ENCODE measurements at regions not wholly inside any gene's neighbourhood (a gene's known extent, or its start where the extent isn't known, plus 50 kb on each side); places are given as distances from the start of the nearest gene placed in this dataset.

DNA sequence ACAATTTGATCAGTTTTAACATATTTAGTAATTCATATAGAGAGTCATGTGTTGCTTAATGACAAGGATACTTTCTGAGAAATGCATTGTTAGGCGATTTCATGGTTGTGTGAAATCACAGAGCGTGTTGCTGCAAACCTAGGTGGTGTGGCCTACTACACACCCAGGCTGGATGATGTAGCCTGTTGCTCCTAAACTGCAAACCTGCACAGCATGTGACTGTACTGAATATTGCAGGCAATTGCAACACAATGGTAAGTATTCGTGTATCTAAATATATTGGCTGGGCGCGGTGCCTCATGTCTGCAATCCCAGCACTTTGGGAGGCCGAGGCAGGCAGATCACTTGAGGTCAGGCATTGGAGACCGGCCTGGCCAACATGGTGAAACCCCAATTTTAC lies 73.7 kb upstream of the BAIAP2L1 start:
- no peaks in the 10 kb centered on the region for H3K9me3 ChIP-seq (ENCODE audit: insufficient read depth, low read depth)
- no peaks in the 10 kb centered on the region for H3K36me3 ChIP-seq (ENCODE audit: low read depth)
- no peak overlapping the region for H3K27ac ChIP-seq
- no peaks in the 10 kb centered on the region for H4K20me1 ChIP-seq (ENCODE audit: insufficient read depth)
- H2AFZ ChIP-seq, result no peak overlapping the region
- H3K79me2 ChIP-seq (ENCODE audit: low read depth), result no peaks in the 10 kb centered on the region
- H3F3A ChIP-seq (ENCODE audit: insufficient read depth, low read depth), result no peaks in the 10 kb centered on the region
- BruUV-seq (replicated peaks), result no TSS peak
- peaks cover 33% of the 10 kb centered on the region; the same call in 1 of the 2 replicates for H3K27me3 ChIP-seq (ENCODE audit: insufficient read depth, low read depth)
- H3K4me3 ChIP-seq, result no peak overlapping the region
- POLR2A ChIA-PET (ENCODE audit: unreplicated experiment), result no interaction called here
- H3K4me2 ChIP-seq, result no peak overlapping the region
- DNase-seq, result no peak
- CTCF ChIA-PET, result no interaction called here
- no peaks in the 10 kb centered on the region for H3K4me1 ChIP-seq (replicated peaks; ENCODE audit: insufficient read depth)
- H3K9me2 ChIP-seq (ENCODE audit: insufficient read depth), result no peaks in the 10 kb centered on the region
- no peak for TF ChIP-seq CTCF (conservative IDR thresholded peaks at IDR 0.05)
- TF ChIP-seq EZH2 (IDR thresholded peaks at IDR 0.05; ENCODE audit: low read depth), result no peak
- intact Hi-C loops (cut with micrococcal nuclease; ENCODE audit: unreplicated experiment), result no loop called here

DNA sequence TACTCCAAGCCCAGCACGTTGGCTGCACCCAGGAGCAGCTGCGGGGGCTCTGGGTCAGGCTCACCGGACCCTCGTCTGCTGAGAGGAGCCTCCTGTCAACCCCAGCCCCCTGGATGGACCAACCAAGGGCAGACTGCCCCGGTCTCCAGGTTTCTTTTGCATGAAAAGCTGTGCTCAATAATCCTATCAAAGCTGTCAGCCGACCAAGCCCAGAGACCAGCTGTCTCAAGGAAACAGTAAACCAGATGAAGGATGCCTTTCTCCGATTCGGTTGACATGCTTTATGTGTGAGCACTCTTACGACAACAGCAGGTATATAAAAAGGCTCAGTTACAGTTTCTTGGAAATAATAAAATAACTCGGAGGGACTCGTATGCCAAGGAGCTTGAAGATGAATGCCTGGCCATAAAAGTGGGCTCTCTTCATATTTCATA lies 71.6 kb upstream of the BAIAP2L1 start:
- H3K36me3 ChIP-seq (ENCODE audit: low read depth), result no peaks in the 10 kb centered on the region
- no peaks in the 10 kb centered on the region for H3K79me2 ChIP-seq (ENCODE audit: low read depth)
- no TSS peak for BruUV-seq (replicated peaks)
- no peak overlapping the region for H2AFZ ChIP-seq
- H4K20me1 ChIP-seq (ENCODE audit: insufficient read depth), result no peaks in the 10 kb centered on the region
- intact Hi-C loops (cut with micrococcal nuclease; ENCODE audit: unreplicated experiment), result no loop called here
- H3K4me3 ChIP-seq, result no peak overlapping the region
- H3K4me1 ChIP-seq (replicated peaks; ENCODE audit: insufficient read depth), result no peaks in the 10 kb centered on the region
- H3K9me3 ChIP-seq (ENCODE audit: insufficient read depth, low read depth), result no peaks in the 10 kb centered on the region; the same call in 1 of the 2 replicates
- DNase-seq, result no peak
- peaks cover 42% of the 10 kb centered on the region for H3K27me3 ChIP-seq (ENCODE audit: insufficient read depth, low read depth)
- no peak for TF ChIP-seq EZH2 (IDR thresholded peaks at IDR 0.05; ENCODE audit: low read depth)
- no peak for TF ChIP-seq CTCF (conservative IDR thresholded peaks at IDR 0.05)
- ChIA-PET POLR2A (ENCODE audit: unreplicated experiment) (no interaction called here), CTCF (no interaction called here)
- H3K27ac ChIP-seq, result no peak overlapping the region
- H3K9me2 ChIP-seq (ENCODE audit: insufficient read depth), result no peaks in the 10 kb centered on the region
- H3F3A ChIP-seq (ENCODE audit: insufficient read depth, low read depth), result no peaks in the 10 kb centered on the region
- no peak overlapping the region for H3K4me2 ChIP-seq

GRCh38 chr7:98470485-98471240 lies 69.8 kb upstream of the BAIAP2L1 start:
- ChIA-PET POLR2A (ENCODE audit: unreplicated experiment) (no interaction called here), CTCF (no interaction called here)
- peak in 1 of 2 experiments; percentile 37 for DNase-seq
- H3K9me2 ChIP-seq (ENCODE audit: insufficient read depth), result no peaks in the 10 kb centered on the region
- H4K20me1 ChIP-seq (ENCODE audit: insufficient read depth), result no peaks in the 10 kb centered on the region
- no peak overlapping the region for H3K4me2 ChIP-seq
- no TSS peak for BruUV-seq (replicated peaks)
- H2AFZ ChIP-seq, result no peak overlapping the region
- no peaks in the 10 kb centered on the region for H3K79me2 ChIP-seq (ENCODE audit: low read depth)
- H3K27me3 ChIP-seq (ENCODE audit: insufficient read depth, low read depth), result peaks cover 42% of the 10 kb centered on the region
- H3K27ac ChIP-seq, result no peak overlapping the region
- intact Hi-C loops (cut with micrococcal nuclease; ENCODE audit: unreplicated experiment), result no loop called here
- TF ChIP-seq CTCF (conservative IDR thresholded peaks at IDR 0.05) (no peak), EZH2 (IDR thresholded peaks at IDR 0.05; ENCODE audit: low read depth) (no peak)
- H3K9me3 ChIP-seq (ENCODE audit: insufficient read depth, low read depth), result no peaks in the 10 kb centered on the region; the same call in 1 of the 2 replicates
- H3K36me3 ChIP-seq (ENCODE audit: low read depth), result no peaks in the 10 kb centered on the region
- no peaks in the 10 kb centered on the region for H3K4me1 ChIP-seq (replicated peaks; ENCODE audit: insufficient read depth)
- no peak overlapping the region for H3K4me3 ChIP-seq
- H3F3A ChIP-seq (ENCODE audit: insufficient read depth, low read depth), result no peaks in the 10 kb centered on the region
